ENCODE measurements at regions not wholly inside any gene's neighbourhood (a gene's known extent, or its start where the extent isn't known, plus 50 kb on each side); places are given as distances from the start of the nearest gene placed in this dataset.

- no peak for DNase-seq
- Histone ChIP-seq H2BK5ac (ENCODE audit: insufficient read length, low read length) (no peak overlapping the region), H4K20me1 (ENCODE audit: control insufficient read depth, insufficient read depth, insufficient read length) (peaks cover 2% of the 10 kb centered on the region), H2BK12ac (ENCODE audit: insufficient read length, low read depth, low read length) (no peak overlapping the region), H3K23ac (ENCODE audit: insufficient read length, low read depth, low read length) (no peak overlapping the region), H3K27ac (ENCODE audit: insufficient read length, low read depth, low read length) (no peak overlapping the region), H2BK15ac (ENCODE audit: low read depth, low read length) (no peak overlapping the region), H3K18ac (ENCODE audit: insufficient read length, low read depth, low read length) (no peak overlapping the region), H3K79me1 (ENCODE audit: insufficient read depth, low read depth, low read length, poor library complexity, severe bottlenecking) (no peaks in the 10 kb centered on the region), H3K79me2 (ENCODE audit: insufficient read depth, low read length) (no peaks in the 10 kb centered on the region), H4K91ac (ENCODE audit: insufficient read length, low read depth, low read length) (no peak overlapping the region), H4K8ac (replicated peaks; ENCODE audit: insufficient read length, low read depth, low read length) (no peak overlapping the region), H3K27me3 (ENCODE audit: insufficient read depth, low read length) (no peaks in the 10 kb centered on the region), H2AFZ (ENCODE audit: low read length) (no peak overlapping the region), H3K4me1 (ENCODE audit: insufficient read depth, low read length) (no peaks in the 10 kb centered on the region), H3K4me2 (ENCODE audit: insufficient read depth, insufficient read length, low read length) (no peak overlapping the region), H4K5ac (ENCODE audit: insufficient read length, low read depth, low read length) (no peak overlapping the region), H3K14ac (ENCODE audit: insufficient read depth, low read length) (no peak overlapping the region), H3K9me3 (ENCODE audit: control insufficient read depth, low read depth, low read length) (no peaks in the 10 kb centered on the region), H3K9ac (ENCODE audit: extremely low read depth, insufficient read length, low read length) (no peak overlapping the region), H2BK120ac (ENCODE audit: low read depth, low read length, poor library complexity, severe bottlenecking) (no peak overlapping the region), H3K4ac (ENCODE audit: low read depth, low read length) (no peak overlapping the region), H2BK20ac (ENCODE audit: low read depth, low read length, poor library complexity, severe bottlenecking) (no peak overlapping the region), H3K56ac (ENCODE audit: insufficient read length, low read depth, low read length) (no peak overlapping the region), H3T11ph (ENCODE audit: low read length) (no peak overlapping the region), H3K23me2 (ENCODE audit: insufficient read length, low read depth, low read length, poor library complexity, severe bottlenecking) (no peaks in the 10 kb centered on the region), H2AK5ac (ENCODE audit: insufficient read length, low read length) (no peak overlapping the region)
- no peak for TF ChIP-seq CTCF (conservative IDR thresholded peaks at IDR 0.05)
- Mint-ChIP-seq H3K4me1 (peaks cover 19 to 20% of the 10 kb centered on the region in 2 experiments), H3K9me3 (peaks cover 4 to 11% of the 10 kb centered on the region in 2 experiments; a peak in 3 of 5 replicates), H3K36me3 (ENCODE audit: insufficient read depth in 1 of 3, low read depth in 3 of 3) (peaks cover 6 to 9% (median 6%) of the 10 kb centered on the region in 3 experiments; a peak in 5 of 7 replicates), H3K4me3 (no peak overlapping the region), H3K27ac (no peak overlapping the region), H3K27me3 (ENCODE audit: low read depth) (peaks cover 5% of the 10 kb centered on the region)
- no CpG with 5 or more reads among the region's 5 CpGs for WGBS (ENCODE audit: extremely low coverage, insufficient read length, low lambda C conversion rate)
These were observed 74.1 kb upstream of the BTN3A2 start for GRCh38 chr6:26290941-26291340.

All from H9 (cell line).